ENCODE measurements at regions not wholly inside any gene's neighbourhood (a gene's known extent, or its start where the extent isn't known, plus 50 kb on each side); places are given as distances from the start of the nearest gene placed in this dataset.

- TF ChIP-seq, protein P1, sequence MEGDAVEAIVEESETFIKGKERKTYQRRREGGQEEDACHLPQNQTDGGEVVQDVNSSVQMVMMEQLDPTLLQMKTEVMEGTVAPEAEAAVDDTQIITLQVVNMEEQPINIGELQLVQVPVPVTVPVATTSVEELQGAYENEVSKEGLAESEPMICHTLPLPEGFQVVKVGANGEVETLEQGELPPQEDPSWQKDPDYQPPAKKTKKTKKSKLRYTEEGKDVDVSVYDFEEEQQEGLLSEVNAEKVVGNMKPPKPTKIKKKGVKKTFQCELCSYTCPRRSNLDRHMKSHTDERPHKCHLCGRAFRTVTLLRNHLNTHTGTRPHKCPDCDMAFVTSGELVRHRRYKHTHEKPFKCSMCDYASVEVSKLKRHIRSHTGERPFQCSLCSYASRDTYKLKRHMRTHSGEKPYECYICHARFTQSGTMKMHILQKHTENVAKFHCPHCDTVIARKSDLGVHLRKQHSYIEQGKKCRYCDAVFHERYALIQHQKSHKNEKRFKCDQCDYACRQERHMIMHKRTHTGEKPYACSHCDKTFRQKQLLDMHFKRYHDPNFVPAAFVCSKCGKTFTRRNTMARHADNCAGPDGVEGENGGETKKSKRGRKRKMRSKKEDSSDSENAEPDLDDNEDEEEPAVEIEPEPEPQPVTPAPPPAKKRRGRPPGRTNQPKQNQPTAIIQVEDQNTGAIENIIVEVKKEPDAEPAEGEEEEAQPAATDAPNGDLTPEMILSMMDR (IDR thresholded peaks at IDR 0.05; ENCODE audit: low read depth, low read length, poor library complexity, severe bottlenecking): no peak
- no peak for TF ChIP-seq EZH2phosphoT487 (IDR thresholded peaks at IDR 0.05; ENCODE audit: borderline replicate concordance, low read length)
Measured at GRCh38 chr7:19621740-19622139, 87.1 kb downstream of the POLR1F start.

All from DOHH2 (cell line).